ENCODE measurements at regions not wholly inside any gene's neighbourhood (a gene's known extent, or its start where the extent isn't known, plus 50 kb on each side); places are given as distances from the start of the nearest gene placed in this dataset.

DNA sequence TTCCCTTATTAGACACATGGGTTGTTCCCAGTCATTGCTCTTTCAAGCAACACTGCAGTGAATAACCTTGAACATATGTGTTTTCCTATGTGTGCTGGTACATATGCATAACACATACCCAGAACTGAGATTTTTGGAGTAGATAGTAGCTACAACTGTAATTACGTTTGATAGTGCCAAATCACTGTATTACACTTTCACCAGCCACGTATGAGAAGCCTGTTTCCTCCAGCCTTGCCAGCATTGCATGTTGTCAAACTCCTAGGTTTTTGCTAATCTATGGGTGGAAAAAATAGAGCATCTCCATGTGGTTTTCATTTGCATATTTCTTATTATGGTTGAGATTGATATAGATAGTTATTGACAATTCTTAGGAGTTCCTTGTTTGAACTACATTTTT lies 56.5 kb upstream of the ACSL3 start:
- H3K27ac ChIP-seq: no peak overlapping the region
- TF ChIP-seq CTCF (IDR thresholded peaks at IDR 0.05): no peak
- TF ChIP-seq POLR2A (IDR thresholded peaks at IDR 0.05): no peak
- TF ChIP-seq POLR2AphosphoS5 (IDR thresholded peaks at IDR 0.05): no peak
- WGBS: 76% methylated on average over 2 of the region's 2 CpGs

DNA sequence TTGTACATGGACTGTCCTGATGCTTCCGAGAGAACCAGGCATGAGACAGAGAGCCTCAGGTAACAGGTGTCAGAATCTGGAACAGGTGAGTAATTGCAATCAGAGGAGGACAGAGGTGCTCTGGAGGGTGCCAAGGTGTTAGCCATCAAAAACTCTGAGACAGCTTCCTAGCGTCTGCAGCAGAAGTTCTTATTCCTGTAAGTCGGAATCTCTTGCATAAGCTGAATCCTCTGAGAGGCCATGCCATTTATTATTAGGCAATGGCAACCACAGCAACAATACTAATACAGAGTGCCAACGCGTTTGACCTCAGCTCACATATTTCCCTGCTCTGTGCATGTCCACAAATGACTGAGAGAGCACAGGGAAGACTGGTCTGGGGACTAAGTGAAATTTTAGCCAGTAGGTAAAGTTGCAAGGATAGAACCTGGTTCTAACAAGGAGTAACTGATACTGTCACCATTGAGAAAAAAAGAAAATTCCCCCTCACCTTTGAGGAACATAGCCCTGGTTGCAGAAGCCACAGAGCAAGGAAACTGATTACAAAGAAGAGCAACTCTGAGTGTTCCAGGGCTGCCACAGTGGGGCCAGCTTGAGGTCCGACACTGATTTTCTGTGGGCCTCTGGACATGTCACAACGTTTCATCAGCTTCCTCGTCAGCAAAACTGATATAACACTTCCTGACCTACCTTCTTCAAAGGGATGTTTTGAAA lies 55.1 kb upstream of the ACSL3 start:
- H3K36me3 ChIP-seq: no peaks in the 10 kb centered on the region
- H3K9me3 ChIP-seq: no peaks in the 10 kb centered on the region
- H3K27me3 ChIP-seq (replicated peaks; ENCODE audit: insufficient read depth): no peaks in the 10 kb centered on the region
- DNase-seq (ENCODE audit: low spot score): no peak
- H3K4me1 ChIP-seq (replicated peaks): no peaks in the 10 kb centered on the region
- H3K27ac ChIP-seq: no peak overlapping the region
- TF ChIP-seq CTCF (IDR thresholded peaks at IDR 0.05) (no peak), POLR2A (IDR thresholded peaks at IDR 0.05) (no peak), POLR2AphosphoS5 (IDR thresholded peaks at IDR 0.05) (no peak)
- H3K4me3 ChIP-seq: no peak overlapping the region
- intact Hi-C loops (cut with DNase I): no loop called here
- 46% methylated on average over 8 of the region's 8 CpGs for WGBS

More for the DNA sequence above, 56.5 kb upstream of the ACSL3 start:
- no peaks in the 10 kb centered on the region for H3K4me1 ChIP-seq (replicated peaks)
- DNase-seq (ENCODE audit: low spot score): no peak
- no peaks in the 10 kb centered on the region for H3K9me3 ChIP-seq
- H3K4me3 ChIP-seq: no peak overlapping the region
- intact Hi-C loops (cut with DNase I): no loop called here
- no peaks in the 10 kb centered on the region for H3K27me3 ChIP-seq (replicated peaks; ENCODE audit: insufficient read depth)
- no peaks in the 10 kb centered on the region for H3K36me3 ChIP-seq

DNA sequence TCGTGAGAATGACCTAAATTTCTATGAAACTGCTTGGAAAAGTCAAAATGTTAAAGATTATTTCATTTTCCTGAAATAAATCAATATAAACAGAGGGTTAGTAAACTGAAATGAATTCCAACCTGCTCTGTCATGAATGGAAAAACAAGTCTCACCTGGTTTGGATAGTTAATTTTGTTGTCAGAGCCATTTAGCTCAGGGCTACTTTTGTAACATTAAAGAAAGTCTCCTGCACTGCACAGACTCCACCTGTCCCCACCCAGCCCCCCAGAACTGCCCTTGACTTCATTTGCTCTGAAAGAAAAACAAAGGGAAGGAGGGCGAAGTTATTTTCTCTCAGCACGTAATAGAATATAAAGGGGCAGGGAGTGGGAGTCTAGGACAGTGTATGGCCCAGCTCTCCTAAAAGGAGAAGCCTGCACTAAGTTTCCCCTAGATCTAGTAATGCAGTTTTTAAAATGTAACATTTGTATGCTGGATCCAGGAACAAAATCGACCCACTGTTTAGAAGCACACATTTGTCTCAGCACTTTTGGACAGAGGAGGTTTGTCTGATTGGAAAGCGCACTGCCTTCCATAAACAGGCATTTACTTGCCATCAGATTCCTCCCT lies 54.2 kb upstream of the ACSL3 start:
- Histone ChIP-seq H3K4me1 (replicated peaks) (no peaks in the 10 kb centered on the region), H3K27ac (peak overlapping the region; percentile 22 to 34), H3K9me3 (no peaks in the 10 kb centered on the region), H3K36me3 (no peaks in the 10 kb centered on the region), H3K27me3 (replicated peaks; ENCODE audit: insufficient read depth) (no peaks in the 10 kb centered on the region), H3K4me3 (no peak overlapping the region)
- DNase-seq (ENCODE audit: low spot score): no peak
- intact Hi-C loops (cut with DNase I): no loop called here
- 37% methylated on average over 5 of the region's 5 CpGs for WGBS
- no peak for TF ChIP-seq POLR2A (IDR thresholded peaks at IDR 0.05)
- TF ChIP-seq CTCF (IDR thresholded peaks at IDR 0.05): no peak
- no peak for TF ChIP-seq POLR2AphosphoS5 (IDR thresholded peaks at IDR 0.05)

- Histone ChIP-seq H3K27me3 (replicated peaks; ENCODE audit: insufficient read depth) (no peaks in the 10 kb centered on the region), H3K4me3 (no peak overlapping the region), H3K27ac (peak overlapping the region in 1 of 2 donors; percentile 34), H3K4me1 (replicated peaks) (no peaks in the 10 kb centered on the region), H3K36me3 (no peaks in the 10 kb centered on the region), H3K9me3 (no peaks in the 10 kb centered on the region)
- intact Hi-C loops (cut with DNase I): no loop called here
- TF ChIP-seq POLR2A (IDR thresholded peaks at IDR 0.05) (no peak), POLR2AphosphoS5 (IDR thresholded peaks at IDR 0.05) (no peak), CTCF (IDR thresholded peaks at IDR 0.05) (no peak)
- WGBS: 79% methylated on average over 4 of the region's 4 CpGs
- DNase-seq (ENCODE audit: low spot score): no peak
Observed at GRCh38 chr2:222807431-222807830, 53.4 kb upstream of the ACSL3 start.

DNA sequence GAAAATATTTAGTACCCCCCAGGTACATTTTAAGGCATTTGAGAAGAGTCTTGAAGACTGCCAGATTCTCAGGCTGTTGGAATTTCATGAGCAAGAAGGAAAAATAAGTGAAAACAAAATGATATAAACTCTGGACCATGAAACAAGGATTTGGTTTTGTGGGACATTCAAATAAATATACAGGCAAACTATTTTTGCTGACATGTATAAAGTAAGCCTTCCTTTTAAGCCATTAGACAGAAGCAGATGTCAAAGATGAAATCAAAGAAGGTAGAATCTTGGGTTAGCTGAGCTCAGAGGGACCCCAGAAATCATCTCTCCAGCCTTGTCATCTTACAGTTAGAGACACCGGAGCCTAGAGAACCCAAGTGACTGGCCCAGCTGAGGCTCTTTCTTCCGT lies 51.3 kb upstream of the ACSL3 start:
- no peaks in the 10 kb centered on the region for H3K36me3 ChIP-seq
- intact Hi-C loops (cut with DNase I): no loop called here

More for the DNA sequence above, 51.3 kb upstream of the ACSL3 start:
- Histone ChIP-seq H3K27ac (no peak overlapping the region), H3K4me1 (replicated peaks) (no peaks in the 10 kb centered on the region), H3K4me3 (no peak overlapping the region), H3K9me3 (no peaks in the 10 kb centered on the region), H3K27me3 (replicated peaks; ENCODE audit: insufficient read depth) (no peaks in the 10 kb centered on the region)
- TF ChIP-seq POLR2A (IDR thresholded peaks at IDR 0.05) (no peak), CTCF (IDR thresholded peaks at IDR 0.05) (no peak), POLR2AphosphoS5 (IDR thresholded peaks at IDR 0.05) (no peak)
- DNase-seq (ENCODE audit: low spot score): no peak
- WGBS: 94% methylated on average over 2 of the region's 2 CpGs
